Esophagus squamous epithelium (tissue), 5 donors: ENCODE measurements at regions not wholly inside any gene's neighbourhood (a gene's known extent, or its start where the extent isn't known, plus 50 kb on each side); places are given as distances from the start of the nearest gene placed in this dataset.

Experiments
- DNase-seq: peaks from one replicate; lab custom pipeline; 2025; lab: John Stamatoyannopoulos, UW
- H3K27ac ChIP-seq, 4 donors: fragments of 200-600 bp; sonication (generic); one replicate each; pipeline ENCODE4 v1.5.1; 2016 to 2019; ENCODE audit warnings: mild to moderate bottlenecking in 1 of 4
- H3K27me3 ChIP-seq, 4 donors: fragments of 200-600 bp; sonication (generic); 1 replicate in 3 of 4; 2 replicates in 1 of 4; pipeline versions ENCODE4 v1.5.1 to v1.6.0; 2017 to 2021; ENCODE audit warnings: antibody characterized with exemption in 1 of 4
- H3K36me3 ChIP-seq, 3 donors: fragments of 200-600 bp; sonication (generic); one replicate each; pipeline ENCODE4 v1.5.1; 2016 to 2019
- H3K4me1 ChIP-seq, 3 donors: fragments of 200-600 bp; sonication (generic); one replicate each; pipeline ENCODE4 v1.5.1; 2017 to 2019
- H3K4me3 ChIP-seq, 4 donors: fragments of 200-600 bp; sonication (generic); 1 replicate in 3 of 4; 2 replicates in 1 of 4; pipeline ENCODE4 v1.5.1; 2016 to 2019; ENCODE audit warnings: mild to moderate bottlenecking in 2 of 4, moderate library complexity in 1 of 4
- H3K9me3 ChIP-seq, 3 donors: fragments of 200-600 bp; sonication (generic); one replicate each; pipeline ENCODE4 v1.5.1; 2016 to 2019
- CTCF ChIP-seq, 6 experiments: fragments of 450-650 bp in 4 of 6; fragments of 200-600 bp in 2 of 6; sonication (generic) in 2 of 6; IDR thresholded peaks; one replicate each; pipeline ENCODE4 v1.5.1; 2016 to 2019; ENCODE audit warnings: antibody characterized with exemption in 6 of 6, mild to moderate bottlenecking in 4 of 6, moderate library complexity in 4 of 6
- POLR2A ChIP-seq, 4 donors: fragments of 450-650 bp; IDR thresholded peaks; one replicate each; pipeline ENCODE4 v1.6.1; 2017; ENCODE audit warnings: antibody characterized with exemption in 4 of 4, mild to moderate bottlenecking in 4 of 4, moderate library complexity in 3 of 4
- WGBS, 2 donors: methylation state at CpG; one replicate each; pipeline ENCODE4 v1.1.5; 2018; 5-methylcytosine and 5-hydroxymethylcytosine counted together
- intact Hi-C: fragments of 100-400 bp; cut with DNase I; formaldehyde crosslinking; loops from one replicate; pipeline ENCODE4 v1.15.0; 2022
- donor health status: DM: yes; HTN: yes; CAD: no.

DNA sequence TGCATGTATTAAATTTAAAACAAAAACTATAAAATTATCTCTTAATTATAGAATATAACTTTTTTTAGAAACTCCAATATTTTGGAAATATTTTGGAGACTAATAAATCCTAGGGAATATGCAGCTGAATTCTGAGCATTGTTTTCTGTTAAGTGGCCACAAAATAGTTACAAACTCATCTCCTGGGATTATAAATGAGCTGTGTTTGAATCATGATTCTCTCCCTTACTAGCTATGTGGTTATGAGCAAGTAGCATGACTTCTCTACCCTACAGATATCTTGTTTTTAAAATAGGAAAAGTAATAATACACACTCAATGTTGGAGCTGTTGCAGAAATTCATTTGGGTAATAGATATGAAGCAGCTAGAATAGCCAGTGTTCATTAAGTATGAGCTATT, 137.9 kb upstream of the ITGA4 start:
- no peak for DNase-seq
- TF ChIP-seq CTCF (IDR thresholded peaks at IDR 0.05) (no peak), POLR2A (IDR thresholded peaks at IDR 0.05) (no peak)
- Histone ChIP-seq H3K9me3 (no peaks in the 10 kb centered on the region), H3K4me1 (no peaks in the 10 kb centered on the region), H3K27me3 (no peaks in the 10 kb centered on the region), H3K36me3 (no peaks in the 10 kb centered on the region), H3K4me3 (no peak overlapping the region), H3K27ac (no peak overlapping the region)
- intact Hi-C loops: no loop called here

GRCh38 chr2:181320638-181321037, 136.5 kb upstream of the ITGA4 start:
- no peaks in the 10 kb centered on the region for H3K4me1 ChIP-seq
- no peaks in the 10 kb centered on the region for H3K9me3 ChIP-seq
- no peaks in the 10 kb centered on the region for H3K36me3 ChIP-seq
- no peak overlapping the region for H3K4me3 ChIP-seq
- no peaks in the 10 kb centered on the region for H3K27me3 ChIP-seq
- WGBS, 2 donors: 78 to 84% methylated on average over 2 of the region's 2 CpGs
- no peak overlapping the region for H3K27ac ChIP-seq
- DNase-seq: no peak
- intact Hi-C loops: no loop called here
- TF ChIP-seq POLR2A (IDR thresholded peaks at IDR 0.05) (no peak), CTCF (IDR thresholded peaks at IDR 0.05) (no peak)

DNA sequence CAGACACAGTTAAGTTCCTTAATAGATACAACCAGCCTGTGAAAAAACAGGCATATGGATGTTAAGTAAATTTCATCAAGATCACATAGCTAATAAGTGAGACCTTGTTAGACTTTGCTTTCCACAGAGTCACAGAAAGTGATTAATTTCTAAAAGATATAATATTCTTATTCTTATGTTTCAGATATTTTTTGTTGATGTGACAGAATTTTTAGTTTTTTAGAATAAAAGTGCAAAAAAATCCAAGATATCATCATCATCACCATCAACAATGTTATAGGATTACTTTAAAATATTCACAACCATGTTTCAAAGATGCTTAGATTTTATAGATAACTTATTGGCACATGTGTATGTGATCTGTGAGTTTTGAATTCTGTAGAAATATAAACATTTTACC, 132.3 kb upstream of the ITGA4 start:
- Histone ChIP-seq H3K9me3 (no peaks in the 10 kb centered on the region), H3K4me3 (no peak overlapping the region), H3K36me3 (no peaks in the 10 kb centered on the region), H3K27ac (no peak overlapping the region), H3K4me1 (no peaks in the 10 kb centered on the region), H3K27me3 (no peaks in the 10 kb centered on the region)
- no peak for TF ChIP-seq POLR2A (IDR thresholded peaks at IDR 0.05)
- intact Hi-C loops: no loop called here
- DNase-seq: no peak

DNA sequence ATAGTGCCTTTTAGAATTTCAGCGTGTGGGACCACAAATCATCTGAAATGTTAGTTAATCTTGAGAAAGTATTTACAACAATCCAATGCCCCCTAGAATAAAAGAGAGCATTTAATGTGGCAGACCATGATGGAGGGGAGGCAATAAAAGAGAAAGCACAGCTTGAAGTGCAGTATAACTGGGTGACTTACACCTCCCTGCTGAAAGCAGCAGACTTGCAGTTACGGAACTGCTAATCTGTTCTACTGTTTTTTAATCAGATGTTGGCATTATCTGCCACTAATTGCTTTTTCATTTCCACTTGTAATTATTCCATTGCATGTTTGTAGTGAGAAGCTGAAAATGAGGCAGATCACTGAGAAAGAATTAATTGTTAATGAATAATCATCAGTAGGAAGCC, 130.5 kb upstream of the ITGA4 start:
- H3K4me3 ChIP-seq: no peak overlapping the region
- H3K27ac ChIP-seq: no peak overlapping the region
- no peak for DNase-seq
- no peaks in the 10 kb centered on the region for H3K9me3 ChIP-seq
- H3K27me3 ChIP-seq: no peaks in the 10 kb centered on the region
- H3K4me1 ChIP-seq: no peaks in the 10 kb centered on the region
- WGBS, 2 donors: 65 to 68% methylated on average over 2 of the region's 2 CpGs
- H3K36me3 ChIP-seq: no peaks in the 10 kb centered on the region
- no peak for TF ChIP-seq CTCF (IDR thresholded peaks at IDR 0.05)
- TF ChIP-seq POLR2A (IDR thresholded peaks at IDR 0.05): no peak
- intact Hi-C loops: no loop called here

DNA sequence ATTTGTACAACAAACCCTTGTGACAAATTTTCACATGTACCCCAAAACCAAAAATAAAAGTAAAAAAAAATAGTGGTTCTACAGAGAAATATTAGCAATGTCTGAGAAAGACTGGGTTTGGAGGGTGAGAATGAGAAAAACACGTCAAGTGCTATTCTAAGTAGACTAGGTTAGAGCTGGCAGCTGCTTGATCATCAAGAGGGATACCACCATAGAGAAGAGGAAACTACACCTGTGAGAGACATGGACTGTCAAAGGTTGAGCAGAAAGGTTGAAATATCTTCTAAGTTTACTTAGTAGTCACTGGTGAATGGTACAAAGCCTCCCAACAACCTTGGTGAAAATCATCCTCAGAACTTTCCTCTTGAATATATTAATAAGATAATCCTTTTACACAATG, 126.9 kb upstream of the ITGA4 start:
- WGBS, 2 donors: 79 to 90% methylated on average over 1 of the region's 1 CpG
- H3K9me3 ChIP-seq: no peaks in the 10 kb centered on the region
- no peak overlapping the region for H3K4me3 ChIP-seq
- TF ChIP-seq POLR2A (IDR thresholded peaks at IDR 0.05): no peak
- TF ChIP-seq CTCF (IDR thresholded peaks at IDR 0.05): no peak
- H3K27ac ChIP-seq: no peak overlapping the region
- no peaks in the 10 kb centered on the region for H3K4me1 ChIP-seq
- H3K36me3 ChIP-seq: no peaks in the 10 kb centered on the region
- no peak for DNase-seq
- intact Hi-C loops: no loop called here
- H3K27me3 ChIP-seq: no peaks in the 10 kb centered on the region

- Histone ChIP-seq H3K36me3 (no peaks in the 10 kb centered on the region), H3K9me3 (no peaks in the 10 kb centered on the region), H3K27me3 (no peaks in the 10 kb centered on the region), H3K4me3 (no peak overlapping the region), H3K27ac (no peak overlapping the region), H3K4me1 (no peaks in the 10 kb centered on the region)
- DNase-seq: no peak
- WGBS, 2 donors: 62 to 63% methylated on average over 3 of the region's 3 CpGs
- intact Hi-C loops: no loop called here
- TF ChIP-seq POLR2A (IDR thresholded peaks at IDR 0.05): no peak
- TF ChIP-seq CTCF (IDR thresholded peaks at IDR 0.05): no peak
These were observed 125.1 kb upstream of the ITGA4 start for GRCh38 chr2:181332044-181332605.
